Effector memory CD8-positive, alpha-beta T cell (primary cell): ENCODE measurements at regions not wholly inside any gene's neighbourhood (a gene's known extent, or its start where the extent isn't known, plus 50 kb on each side); places are given as distances from the start of the nearest gene placed in this dataset.

ENCODE experiments used
- ATAC-seq: fragments of 150-1000 bp; cut with Tn5 transposase; replicated peaks from 2 replicates; pipeline ENCODE4 v1.10.0; 2021; ENCODE audit warnings: mild to moderate bottlenecking, moderate library complexity
- DNase-seq, 3 experiments: peaks; one replicate each; pipeline ENCODE4 v3.0.0; 2021
- H3K27ac Mint-ChIP-seq, 2 donors: one replicate each; pipeline ENCODE4 v1.8.0; 2022; ENCODE audit warnings: mild to moderate bottlenecking in 2 of 2, mixed read lengths in 2 of 2, moderate library complexity in 2 of 2
- H3K27me3 Mint-ChIP-seq, 2 donors: one replicate each; pipeline ENCODE4 v1.8.0; 2022; ENCODE audit warnings: mixed read lengths in 2 of 2
- H3K36me3 Mint-ChIP-seq: one replicate; pipeline ENCODE4 v1.8.0; 2022; ENCODE audit warnings: mild to moderate bottlenecking, moderate library complexity, mixed read lengths; ENCODE audit not compliant: insufficient read depth
- H3K4me1 Mint-ChIP-seq, 2 donors: one replicate each; pipeline ENCODE4 v1.8.0; 2022; ENCODE audit warnings: low read depth in 2 of 2, mixed read lengths in 2 of 2
- H3K4me3 Mint-ChIP-seq, 2 donors: one replicate each; pipeline ENCODE4 v1.8.0; 2022; ENCODE audit warnings: mild to moderate bottlenecking in 2 of 2, mixed read lengths in 2 of 2, moderate library complexity in 2 of 2
- H3K9me3 Mint-ChIP-seq, 2 donors: one replicate each; pipeline ENCODE4 v1.8.0; 2022; ENCODE audit warnings: mixed read lengths in 2 of 2

DNA sequence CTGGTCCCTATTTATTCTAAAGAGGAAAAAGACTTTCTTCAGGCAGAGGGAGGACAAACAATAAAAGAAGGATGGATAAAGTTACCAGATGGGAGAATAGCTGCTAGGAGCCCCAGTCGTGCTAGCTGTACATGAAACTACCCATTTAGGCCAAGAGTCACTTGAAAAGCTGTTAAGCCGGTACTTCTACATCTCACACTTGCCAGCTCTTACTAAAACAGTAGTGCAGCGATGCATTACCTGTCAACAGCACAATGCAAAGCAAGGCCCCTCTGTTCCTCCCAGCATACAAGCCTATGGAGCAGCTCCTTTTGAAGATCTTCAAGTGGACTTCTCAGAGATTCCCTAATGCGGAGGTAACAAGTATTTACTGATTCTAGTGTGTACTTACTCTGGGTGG lies 1138.8 kb downstream of the ARAP2 start:
- ATAC-seq (no peak), DNase-seq (no peak)
- Mint-ChIP-seq H3K27ac (no peak overlapping the region), H3K27me3 (no peaks in the 10 kb centered on the region), H3K9me3 (peaks cover 9 to 13% of the 10 kb centered on the region in 2 donors), H3K4me3 (no peak overlapping the region), H3K36me3 (peaks cover 2% of the 10 kb centered on the region), H3K4me1 (no peaks in the 10 kb centered on the region)

DNA sequence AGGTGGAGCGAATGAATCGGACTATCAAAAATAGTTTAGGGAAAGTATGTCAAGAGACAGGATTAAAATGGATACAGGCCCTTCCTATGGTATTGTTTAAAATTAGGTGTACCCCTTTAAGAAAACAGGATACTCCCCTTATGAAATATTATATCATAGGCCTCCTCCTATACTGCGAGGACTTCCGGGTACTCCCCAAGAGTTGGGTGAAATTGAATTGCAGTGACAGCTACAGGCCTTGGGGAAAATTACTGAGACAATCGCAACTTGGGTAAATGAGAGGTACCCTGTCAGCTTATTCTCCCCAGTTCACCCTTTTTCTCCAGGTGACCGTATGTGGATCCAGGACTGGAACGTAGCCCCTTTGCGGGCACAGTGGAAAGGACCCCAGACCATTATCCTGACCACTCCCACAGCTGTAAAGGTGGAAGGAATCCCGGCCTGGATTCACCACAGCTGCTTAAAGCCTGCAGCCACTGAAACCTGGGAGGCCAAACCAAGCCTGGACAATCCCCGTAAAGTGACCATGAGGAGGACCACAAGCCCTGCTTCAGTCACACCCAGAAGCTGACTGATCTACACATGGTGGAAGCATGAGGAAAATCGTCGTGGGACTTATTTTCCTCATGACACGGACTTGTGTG lies 1138.1 kb downstream of the ARAP2 start:
- Mint-ChIP-seq H3K4me3 (no peak overlapping the region), H3K9me3 (peaks cover 9 to 13% of the 10 kb centered on the region in 2 donors), H3K27me3 (no peaks in the 10 kb centered on the region), H3K4me1 (no peaks in the 10 kb centered on the region), H3K27ac (no peak overlapping the region), H3K36me3 (peaks cover 2% of the 10 kb centered on the region)
- no peak for DNase-seq
- ATAC-seq, result no peak

DNA sequence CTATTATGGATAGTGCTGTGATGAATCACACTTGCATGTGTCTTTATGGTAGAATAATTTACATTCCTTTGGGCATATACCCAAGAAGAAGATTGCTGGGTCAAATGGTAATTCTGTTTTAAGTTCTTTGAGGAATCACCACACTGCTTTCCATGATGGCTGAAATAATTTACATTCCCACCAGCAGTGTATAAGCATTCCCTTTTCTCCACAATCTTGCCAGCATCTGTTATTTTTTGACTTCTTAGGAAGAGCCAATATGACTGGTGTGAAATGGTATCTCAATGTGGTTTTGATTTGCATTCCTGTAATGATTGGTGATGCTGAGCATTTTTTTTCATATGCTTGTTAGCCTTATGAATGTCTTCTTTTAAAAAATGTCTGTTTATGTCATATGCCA lies 1120.2 kb downstream of the ARAP2 start:
- Mint-ChIP-seq H3K36me3 (no peaks in the 10 kb centered on the region), H3K4me3 (no peak overlapping the region), H3K27ac (no peak overlapping the region), H3K9me3 (peaks cover 4 to 9% of the 10 kb centered on the region in 2 donors), H3K4me1 (no peaks in the 10 kb centered on the region), H3K27me3 (no peaks in the 10 kb centered on the region)
- ATAC-seq (no peak), DNase-seq (no peak)

DNA sequence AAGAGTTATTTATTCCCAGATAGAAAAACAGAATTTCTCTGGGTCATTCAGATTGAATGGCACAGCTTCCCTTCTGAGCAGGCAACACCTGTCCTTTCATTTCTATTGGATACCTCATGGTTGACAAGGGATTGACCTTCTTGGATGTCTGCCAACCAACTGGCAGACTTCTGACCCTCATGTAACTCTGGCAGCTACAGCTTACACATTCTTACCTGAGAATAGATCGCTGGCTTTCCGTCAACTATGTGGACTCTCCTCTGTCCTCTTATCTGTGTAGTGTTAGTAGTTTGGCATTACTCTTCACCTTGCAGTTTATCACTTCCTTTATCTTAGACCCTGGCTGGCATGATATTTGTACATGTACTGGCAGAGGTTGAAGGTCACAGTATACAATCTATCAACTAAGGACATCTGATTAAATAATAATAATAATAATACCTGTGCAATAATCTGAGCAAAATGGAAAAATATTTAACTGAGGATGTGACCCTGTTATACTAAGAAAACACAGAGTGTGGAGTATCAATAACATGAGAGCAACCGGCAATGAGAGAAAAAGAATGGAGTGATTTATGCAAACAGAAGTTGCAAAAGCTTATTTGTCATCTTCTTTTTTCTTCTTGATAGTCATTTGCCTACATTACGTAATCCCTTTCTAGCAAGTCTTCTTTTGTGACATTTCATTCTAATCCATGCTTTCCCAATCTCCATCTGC lies 1118.2 kb downstream of the ARAP2 start:
- no peak overlapping the region for H3K27ac Mint-ChIP-seq
- H3K4me1 Mint-ChIP-seq, result no peaks in the 10 kb centered on the region
- no peak for DNase-seq
- peaks cover 3 to 9% of the 10 kb centered on the region in 2 donors for H3K9me3 Mint-ChIP-seq
- ATAC-seq, result no peak
- H3K27me3 Mint-ChIP-seq, result no peaks in the 10 kb centered on the region
- no peaks in the 10 kb centered on the region for H3K36me3 Mint-ChIP-seq
- no peak overlapping the region for H3K4me3 Mint-ChIP-seq

DNA sequence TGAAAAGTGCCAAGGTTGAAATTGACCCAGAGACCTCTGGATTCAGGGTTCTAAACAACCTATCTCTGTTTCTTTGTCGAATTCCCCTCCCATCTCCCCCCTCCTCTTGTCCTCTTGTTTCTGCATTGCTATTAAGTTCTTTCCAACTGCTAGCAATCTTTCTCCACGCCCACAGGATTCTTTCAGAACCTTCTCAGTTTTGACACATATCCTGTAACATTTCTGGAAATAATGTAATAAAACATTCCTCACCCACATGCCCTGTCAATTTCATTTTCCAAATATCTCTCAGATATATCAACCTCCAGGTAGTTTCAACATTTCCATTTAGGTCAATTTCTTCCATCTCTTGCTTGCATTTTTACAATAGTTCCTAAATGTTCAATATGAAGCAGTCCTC lies 1105.9 kb downstream of the ARAP2 start:
- no peaks in the 10 kb centered on the region for H3K36me3 Mint-ChIP-seq
- H3K27me3 Mint-ChIP-seq, result no peaks in the 10 kb centered on the region
- H3K27ac Mint-ChIP-seq, result no peak overlapping the region
- no peaks in the 10 kb centered on the region for H3K9me3 Mint-ChIP-seq
- DNase-seq (no peak), ATAC-seq (no peak)
- no peaks in the 10 kb centered on the region for H3K4me1 Mint-ChIP-seq
- no peak overlapping the region for H3K4me3 Mint-ChIP-seq

DNA sequence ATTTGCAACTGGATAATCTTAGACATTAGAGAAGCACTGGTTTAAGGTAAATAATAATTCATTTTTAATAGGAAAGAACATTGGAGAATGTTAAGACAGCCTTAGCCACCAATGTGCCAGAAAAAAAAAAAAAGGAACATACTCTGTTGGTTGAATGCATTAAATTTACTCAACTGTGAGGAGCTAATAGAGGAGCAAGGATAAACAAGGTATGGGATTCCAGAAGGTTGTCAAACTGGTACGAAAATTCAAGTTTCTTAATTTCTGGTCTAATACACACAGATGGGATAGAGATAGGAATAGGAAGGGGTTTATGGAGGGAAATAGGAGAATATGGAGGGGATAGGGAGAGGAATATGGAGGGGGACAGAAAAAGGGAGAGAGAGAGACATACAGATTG lies 1096.6 kb downstream of the ARAP2 start:
- Mint-ChIP-seq H3K36me3 (no peaks in the 10 kb centered on the region), H3K9me3 (peaks cover 5 to 10% of the 10 kb centered on the region in 2 donors), H3K27ac (no peak overlapping the region), H3K4me1 (no peaks in the 10 kb centered on the region), H3K27me3 (no peaks in the 10 kb centered on the region), H3K4me3 (no peak overlapping the region)
- ATAC-seq (no peak), DNase-seq (no peak)

DNA sequence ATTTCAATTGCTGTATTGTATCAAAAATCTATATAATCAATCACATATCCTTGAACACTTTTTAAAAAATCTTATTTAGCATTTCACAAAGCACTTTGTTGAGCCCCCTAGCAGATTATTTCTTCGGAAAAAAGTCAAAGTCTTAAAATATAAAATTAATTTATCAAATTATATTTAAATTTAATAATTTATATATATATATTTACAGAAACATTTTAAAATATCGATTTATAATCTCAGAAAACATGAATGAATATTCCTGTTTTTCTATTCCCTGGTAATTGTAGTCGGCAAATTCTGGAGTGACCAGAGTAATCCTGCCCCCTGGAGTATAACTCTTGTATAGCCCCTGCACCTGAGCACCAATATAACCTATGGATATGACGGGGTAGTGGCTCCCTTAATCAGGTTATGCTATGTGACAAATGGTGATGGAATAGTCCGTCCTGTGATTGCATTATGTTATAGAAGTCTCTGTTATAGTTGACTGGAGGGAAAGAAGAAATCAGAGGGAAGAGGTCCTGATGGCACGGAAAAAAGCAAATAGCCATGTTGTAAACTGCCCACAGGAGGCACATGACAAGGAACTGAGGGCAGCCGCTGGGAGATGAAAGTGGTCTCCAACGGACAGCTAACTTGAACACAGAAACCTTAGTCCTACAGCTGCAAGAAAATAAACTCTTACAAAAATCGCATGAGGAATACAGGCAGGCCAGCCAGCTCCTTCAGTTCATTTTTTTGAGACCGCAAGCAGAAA lies 1092.3 kb downstream of the ARAP2 start:
- DNase-seq (no peak), ATAC-seq (no peak)
- Mint-ChIP-seq H3K27ac (no peak overlapping the region), H3K9me3 (peaks cover 3 to 9% of the 10 kb centered on the region in 2 donors), H3K36me3 (no peaks in the 10 kb centered on the region), H3K27me3 (no peaks in the 10 kb centered on the region), H3K4me3 (no peak overlapping the region), H3K4me1 (no peaks in the 10 kb centered on the region)

DNA sequence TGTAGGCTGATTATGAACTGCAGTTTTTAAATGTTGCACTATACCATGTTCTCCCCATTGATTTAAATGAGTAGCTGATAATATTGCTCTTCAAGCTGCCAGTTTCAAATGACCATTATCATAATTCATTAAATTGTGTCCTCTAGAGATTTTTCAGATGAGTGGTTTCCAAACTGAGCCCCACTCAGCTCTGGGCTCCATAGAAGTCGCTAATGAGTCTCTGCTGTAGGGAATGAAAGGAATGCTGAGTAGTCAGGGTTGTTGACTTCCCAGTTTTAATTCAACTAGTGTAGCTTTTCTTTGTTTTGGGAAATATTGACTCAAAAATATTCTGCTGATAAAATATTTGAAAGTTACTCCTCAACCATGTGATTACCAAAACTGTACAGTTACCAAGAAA lies 1081.1 kb downstream of the ARAP2 start:
- no peaks in the 10 kb centered on the region for H3K4me1 Mint-ChIP-seq
- H3K36me3 Mint-ChIP-seq, result no peaks in the 10 kb centered on the region
- DNase-seq (no peak), ATAC-seq (no peak)
- H3K4me3 Mint-ChIP-seq, result no peak overlapping the region
- H3K9me3 Mint-ChIP-seq, result no peaks in the 10 kb centered on the region
- no peak overlapping the region for H3K27ac Mint-ChIP-seq
- no peaks in the 10 kb centered on the region for H3K27me3 Mint-ChIP-seq

DNA sequence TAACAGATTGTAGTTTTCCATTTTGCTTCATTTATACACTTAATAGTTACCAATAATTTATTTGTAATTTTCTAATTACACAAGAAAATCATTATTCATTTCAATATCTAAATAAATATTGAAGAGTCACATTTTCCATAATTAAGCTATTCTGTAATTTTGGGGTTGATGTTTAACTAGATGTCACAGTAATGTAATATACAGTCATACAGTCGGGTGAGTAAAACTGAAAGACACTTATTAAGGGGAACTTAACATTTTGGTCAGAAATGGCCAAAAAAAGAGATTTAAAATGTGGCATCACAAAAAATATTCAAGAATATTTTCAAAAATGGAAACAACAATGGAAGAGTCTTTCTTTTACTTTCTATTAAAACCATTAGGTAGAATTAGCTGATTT lies 1080.3 kb downstream of the ARAP2 start:
- Mint-ChIP-seq H3K36me3 (no peaks in the 10 kb centered on the region), H3K27me3 (no peaks in the 10 kb centered on the region), H3K9me3 (no peaks in the 10 kb centered on the region), H3K4me1 (no peaks in the 10 kb centered on the region), H3K4me3 (no peak overlapping the region), H3K27ac (no peak overlapping the region)
- DNase-seq (no peak), ATAC-seq (no peak)

DNA sequence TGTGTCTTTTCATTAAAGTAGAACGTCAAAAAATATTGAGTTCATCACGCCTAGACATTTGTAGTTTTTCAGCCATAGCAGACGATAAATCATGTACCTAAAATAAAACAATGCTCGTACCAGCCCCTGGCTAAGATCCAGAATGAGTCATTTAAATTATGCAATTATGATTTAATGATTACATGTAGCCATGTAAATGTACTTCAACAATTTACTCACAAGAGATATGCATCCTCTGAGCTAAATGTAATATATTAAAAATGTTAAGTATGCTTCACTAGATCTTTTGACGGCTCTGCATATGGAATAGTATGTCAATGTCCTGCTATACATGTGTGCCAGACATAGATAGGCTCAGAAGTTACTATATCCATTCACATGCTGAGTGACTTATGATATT lies 1077.8 kb downstream of the ARAP2 start:
- no peak overlapping the region for H3K27ac Mint-ChIP-seq
- no peaks in the 10 kb centered on the region for H3K9me3 Mint-ChIP-seq
- H3K4me3 Mint-ChIP-seq, result no peak overlapping the region
- no peaks in the 10 kb centered on the region for H3K36me3 Mint-ChIP-seq
- no peak for ATAC-seq
- DNase-seq, result no peak
- H3K4me1 Mint-ChIP-seq, result no peaks in the 10 kb centered on the region
- no peaks in the 10 kb centered on the region for H3K27me3 Mint-ChIP-seq

DNA sequence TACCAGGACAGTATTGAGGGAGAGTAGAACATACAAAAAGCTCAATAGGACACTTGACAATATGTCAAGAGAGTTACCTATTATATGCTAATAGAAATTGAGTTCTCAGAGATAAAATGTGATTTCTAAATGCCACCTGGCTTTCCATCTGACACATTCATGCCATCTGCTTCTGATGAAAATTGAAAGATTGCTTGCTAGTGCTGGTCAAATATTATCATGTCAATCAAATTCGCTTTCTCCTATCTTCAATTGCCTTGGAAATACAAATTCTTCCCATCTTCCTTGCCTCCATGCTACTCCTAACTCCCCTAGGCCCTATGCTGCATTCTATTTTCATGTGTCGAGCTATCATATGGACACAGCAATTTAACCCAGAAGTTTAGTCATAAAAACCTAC lies 1076.9 kb downstream of the ARAP2 start:
- no peak overlapping the region for H3K4me3 Mint-ChIP-seq
- ATAC-seq (no peak), DNase-seq (no peak)
- H3K9me3 Mint-ChIP-seq, result no peaks in the 10 kb centered on the region
- H3K4me1 Mint-ChIP-seq, result no peaks in the 10 kb centered on the region
- no peaks in the 10 kb centered on the region for H3K36me3 Mint-ChIP-seq
- no peak overlapping the region for H3K27ac Mint-ChIP-seq
- no peaks in the 10 kb centered on the region for H3K27me3 Mint-ChIP-seq

DNA sequence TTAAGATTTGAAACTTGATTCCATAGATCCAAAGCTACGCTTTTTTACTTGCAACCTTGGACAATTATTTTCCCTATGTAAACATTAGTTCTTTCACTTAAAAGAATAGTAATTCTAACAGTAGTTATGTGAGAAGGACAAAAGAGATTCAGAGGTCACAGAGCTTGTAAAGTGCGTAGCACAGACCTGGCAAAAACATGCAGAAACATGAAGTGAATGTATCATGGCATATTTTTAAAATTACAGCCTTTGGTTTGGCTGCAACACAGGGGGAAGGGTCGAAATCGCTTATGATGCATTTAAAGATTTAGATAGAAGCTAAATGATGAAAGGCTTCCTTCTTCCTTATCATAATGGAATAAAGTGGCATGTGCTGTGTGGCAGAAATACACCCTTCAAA lies 1068.8 kb downstream of the ARAP2 start:
- peaks cover 0 to 22% of the 10 kb centered on the region in 2 donors for H3K9me3 Mint-ChIP-seq
- H3K27me3 Mint-ChIP-seq, result no peaks in the 10 kb centered on the region
- ATAC-seq (no peak), DNase-seq (no peak)
- no peak overlapping the region for H3K27ac Mint-ChIP-seq
- no peak overlapping the region for H3K4me3 Mint-ChIP-seq
- no peaks in the 10 kb centered on the region for H3K4me1 Mint-ChIP-seq
- H3K36me3 Mint-ChIP-seq, result no peaks in the 10 kb centered on the region

DNA sequence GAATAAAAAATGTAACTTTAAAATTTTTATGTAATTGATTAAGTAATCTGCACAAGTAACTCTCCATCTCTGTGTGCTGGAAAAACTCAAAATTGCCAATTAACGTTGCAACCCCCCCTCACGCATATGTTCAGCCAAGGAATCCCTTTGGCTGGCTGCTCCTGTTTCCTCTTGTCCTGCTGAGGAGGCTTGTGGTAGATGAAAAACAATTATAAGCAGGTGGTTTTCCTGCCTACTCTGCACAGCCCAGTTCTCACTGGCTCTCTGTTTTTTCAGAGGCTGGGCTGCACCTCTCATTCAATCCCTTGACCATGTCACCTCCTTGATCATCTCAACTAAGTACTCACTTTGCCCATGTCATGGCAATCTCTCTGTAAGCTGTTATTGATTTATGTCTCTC lies 1068.4 kb downstream of the ARAP2 start:
- H3K27ac Mint-ChIP-seq, result no peak overlapping the region
- H3K4me3 Mint-ChIP-seq, result no peak overlapping the region
- no peaks in the 10 kb centered on the region for H3K4me1 Mint-ChIP-seq
- H3K36me3 Mint-ChIP-seq, result no peaks in the 10 kb centered on the region
- ATAC-seq, result no peak
- H3K9me3 Mint-ChIP-seq, result peaks cover 0 to 22% of the 10 kb centered on the region in 2 donors
- no peaks in the 10 kb centered on the region for H3K27me3 Mint-ChIP-seq
- no peak for DNase-seq

DNA sequence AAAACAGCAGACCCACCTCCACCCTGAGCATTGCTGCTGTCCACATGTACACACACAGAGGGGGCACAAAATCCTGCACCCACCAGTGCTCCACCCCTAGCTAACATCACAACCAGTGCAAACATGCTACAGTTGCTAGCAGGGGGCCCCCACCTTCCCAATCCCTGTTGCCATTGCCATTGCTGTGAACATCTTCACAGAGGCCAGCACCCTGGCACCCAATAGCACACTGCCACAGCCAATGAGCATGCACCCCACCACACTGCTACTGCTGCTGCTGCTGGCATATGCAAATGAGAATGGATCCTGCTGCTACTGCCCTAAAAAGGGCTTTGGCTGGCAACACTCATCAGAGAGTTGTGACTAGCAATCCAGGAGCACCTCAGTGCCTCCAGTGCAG lies 1061.9 kb downstream of the ARAP2 start:
- Mint-ChIP-seq H3K4me3 (no peak overlapping the region), H3K27ac (no peak overlapping the region), H3K27me3 (no peaks in the 10 kb centered on the region), H3K4me1 (no peaks in the 10 kb centered on the region), H3K36me3 (no peaks in the 10 kb centered on the region), H3K9me3 (peaks cover 7 to 20% of the 10 kb centered on the region in 2 donors)
- ATAC-seq, result no peak
- no peak for DNase-seq
